Right lobe of liver (tissue), 4 donors: ENCODE measurements at regions not wholly inside any gene's neighbourhood (a gene's known extent, or its start where the extent isn't known, plus 50 kb on each side); places are given as distances from the start of the nearest gene placed in this dataset.

Experiments used
- POLR2A ChIP-seq: fragments of 450-650 bp; IDR thresholded peaks from one replicate; pipeline ENCODE4 v1.6.1; 2017; ENCODE audit warnings: antibody characterized with exemption, mild to moderate bottlenecking
- TF ChIP-seq, protein P1 (sequence below), 4 donors: fragments of 200-600 bp in 3 of 4; fragments of 450-650 bp in 1 of 4; IDR thresholded peaks; one replicate each; pipeline versions ENCODE4 v1.5.1 to v1.8.0; 2016 to 2022; ENCODE audit warnings: antibody characterized with exemption in 4 of 4, mild to moderate bottlenecking in 2 of 4
- donor health status: DM: no; HTN: no; CAD: no.
- donor health status: DM: no; HTN: no; CAD: no.
- donor health status: DM: no; HTN: yes; CAD: no.

DNA sequence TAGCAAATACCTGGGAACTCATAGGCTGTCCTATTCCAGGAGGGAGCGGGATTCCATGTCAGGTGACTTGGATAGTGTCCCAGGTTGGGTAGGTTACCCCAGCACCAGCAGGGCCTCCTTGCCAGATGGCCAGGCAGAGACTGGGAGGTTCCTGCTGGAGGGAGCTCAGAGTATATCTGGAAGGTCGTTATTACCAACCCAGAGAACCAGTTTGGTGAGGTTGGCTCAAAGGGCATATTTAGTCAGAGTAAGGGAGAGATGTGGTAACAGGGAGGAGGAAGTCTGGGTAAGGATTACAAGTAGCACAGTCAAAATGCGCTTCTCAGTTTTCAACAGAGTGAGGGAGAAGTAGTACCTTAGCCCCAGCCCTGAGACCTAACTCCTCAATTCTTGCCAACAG lies 53.3 kb upstream of the LNX1 start:
- TF ChIP-seq, protein P1, sequence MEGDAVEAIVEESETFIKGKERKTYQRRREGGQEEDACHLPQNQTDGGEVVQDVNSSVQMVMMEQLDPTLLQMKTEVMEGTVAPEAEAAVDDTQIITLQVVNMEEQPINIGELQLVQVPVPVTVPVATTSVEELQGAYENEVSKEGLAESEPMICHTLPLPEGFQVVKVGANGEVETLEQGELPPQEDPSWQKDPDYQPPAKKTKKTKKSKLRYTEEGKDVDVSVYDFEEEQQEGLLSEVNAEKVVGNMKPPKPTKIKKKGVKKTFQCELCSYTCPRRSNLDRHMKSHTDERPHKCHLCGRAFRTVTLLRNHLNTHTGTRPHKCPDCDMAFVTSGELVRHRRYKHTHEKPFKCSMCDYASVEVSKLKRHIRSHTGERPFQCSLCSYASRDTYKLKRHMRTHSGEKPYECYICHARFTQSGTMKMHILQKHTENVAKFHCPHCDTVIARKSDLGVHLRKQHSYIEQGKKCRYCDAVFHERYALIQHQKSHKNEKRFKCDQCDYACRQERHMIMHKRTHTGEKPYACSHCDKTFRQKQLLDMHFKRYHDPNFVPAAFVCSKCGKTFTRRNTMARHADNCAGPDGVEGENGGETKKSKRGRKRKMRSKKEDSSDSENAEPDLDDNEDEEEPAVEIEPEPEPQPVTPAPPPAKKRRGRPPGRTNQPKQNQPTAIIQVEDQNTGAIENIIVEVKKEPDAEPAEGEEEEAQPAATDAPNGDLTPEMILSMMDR (IDR thresholded peaks at IDR 0.05): no peak
- no peak for TF ChIP-seq POLR2A
